Cerebellar cortex (tissue), 1 donor: ENCODE measurements at regions not wholly inside any gene's neighbourhood (a gene's known extent, or its start where the extent isn't known, plus 50 kb on each side); places are given as distances from the start of the nearest gene placed in this dataset.
A peak's percentile ranks its signal among the peaks of the same experiment; 100 is the strongest.
"Not testable (repeated sequence)": the region's sequence is repeated elsewhere in the genome, so short reads cannot be mapped to it uniquely, and the experiment has no call there.

Source experiments
- DNase-seq: peaks from one replicate; pipeline ENCODE4 v3.0.0-alpha.2; 2015; ENCODE audit warnings: low spot score

- no peak for DNase-seq
Measured at GRCh38 chr5:68021916-68022315, 193.6 kb upstream of the PIK3R1 start.

DNA sequence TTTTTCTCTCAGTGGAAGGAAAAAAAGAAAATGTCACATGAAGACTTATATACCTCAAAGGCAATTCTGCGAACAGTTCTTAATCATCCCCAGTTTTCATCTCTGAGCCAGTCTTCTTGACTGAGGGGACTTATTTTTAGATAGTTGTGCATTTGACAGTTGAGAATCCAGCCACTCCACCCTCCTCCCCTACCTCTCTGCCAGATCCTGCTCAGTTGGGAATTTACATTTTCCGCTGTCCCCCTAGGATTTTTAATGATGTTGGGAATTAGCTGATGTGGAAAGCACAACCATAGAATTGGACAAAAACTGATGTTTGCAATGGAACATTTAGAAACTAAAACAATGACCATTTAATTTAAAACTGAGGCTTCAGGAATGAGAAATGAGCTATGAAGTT lies 194.3 kb upstream of the PIK3R1 start:
- no peak for DNase-seq

GRCh38 chr5:68020461-68020969 lies 195.0 kb upstream of the PIK3R1 start:
- not testable (repeated sequence) for DNase-seq

DNA sequence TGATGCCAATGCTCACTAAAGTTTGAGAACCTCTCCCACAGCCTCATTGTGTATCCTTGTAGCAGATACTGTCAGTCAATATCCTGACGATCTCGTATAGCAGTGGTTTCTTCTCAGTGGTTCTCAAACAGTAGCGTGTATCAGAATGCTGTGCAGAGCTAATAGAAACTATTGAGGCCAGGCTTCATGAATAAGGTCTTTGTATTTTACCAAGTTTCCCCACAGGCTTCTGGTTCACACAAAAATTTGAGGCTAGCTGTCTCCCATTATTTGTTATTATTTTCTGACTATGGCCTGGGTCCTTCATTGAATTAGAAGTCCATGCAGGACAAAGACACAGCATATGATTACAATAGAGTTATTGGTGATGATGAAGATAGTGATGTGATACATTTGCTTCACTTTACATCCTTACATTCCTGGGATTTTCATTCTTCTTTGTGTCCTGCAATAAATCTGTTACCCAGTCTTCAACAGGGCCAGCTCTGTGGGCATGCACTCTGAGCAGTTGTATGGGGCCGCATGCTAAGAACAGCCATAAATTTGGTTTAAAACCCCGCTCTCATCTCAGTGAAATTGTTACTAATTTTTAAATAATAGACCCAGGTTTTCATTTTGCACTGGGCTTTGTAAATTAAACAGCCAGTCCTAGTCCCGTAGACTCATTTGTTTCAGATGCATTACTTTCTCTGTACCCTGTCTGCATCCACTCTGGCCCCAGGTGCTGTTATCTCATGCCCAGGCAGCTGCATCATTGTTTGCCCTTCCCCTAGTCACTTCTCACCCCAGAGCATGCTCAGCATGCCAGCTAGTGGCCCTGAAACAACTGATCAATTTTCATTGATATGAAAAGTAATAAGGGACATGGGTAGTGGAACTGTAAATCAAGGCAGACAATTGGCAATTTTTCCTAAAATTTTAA lies 199.9 kb upstream of the PIK3R1 start:
- no peak for DNase-seq

GRCh38 chr5:68012831-68013230 lies 202.7 kb upstream of the PIK3R1 start:
- no peak for DNase-seq

DNA sequence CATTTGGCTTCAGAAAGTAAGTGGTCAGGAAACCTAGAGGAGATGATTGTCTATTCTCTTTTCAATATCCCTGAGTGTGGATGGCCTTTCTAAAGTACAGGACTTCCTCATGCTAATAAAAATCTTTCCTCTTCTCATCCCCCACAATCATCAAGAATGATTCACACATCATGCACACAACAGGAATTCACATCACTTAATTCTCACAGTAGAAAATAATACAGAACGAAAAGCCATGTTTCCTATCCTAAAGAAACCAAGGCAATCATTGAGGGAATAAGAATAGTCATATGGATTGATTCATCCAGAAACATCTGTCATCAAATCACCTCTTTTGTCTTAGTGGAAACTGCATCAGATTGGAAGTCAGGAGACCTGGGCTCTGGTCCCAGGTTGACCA lies 203.1 kb upstream of the PIK3R1 start:
- no peak for DNase-seq

DNA sequence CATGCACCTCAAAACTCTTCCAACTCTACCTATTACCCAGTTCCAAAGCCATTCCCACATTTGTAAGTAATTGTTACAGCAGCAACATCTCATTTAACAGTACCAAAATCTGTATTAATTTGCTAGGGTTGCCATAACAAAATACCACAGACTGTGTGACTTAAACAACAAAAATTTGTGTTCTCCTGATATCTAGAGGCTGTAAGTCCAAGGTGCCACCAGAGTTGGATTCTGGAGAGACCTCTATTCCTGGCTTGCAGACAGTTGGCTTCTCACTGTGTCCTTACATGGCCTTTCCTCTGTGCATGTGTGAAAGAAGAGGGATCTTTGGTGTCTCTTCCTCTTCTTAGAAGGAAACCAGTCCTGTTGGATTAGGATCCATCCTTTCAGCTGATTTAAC lies 203.8 kb upstream of the PIK3R1 start:
- no peak for DNase-seq

GRCh38 chr5:68011259-68011760 lies 204.2 kb upstream of the PIK3R1 start:
- no peak for DNase-seq

DNA sequence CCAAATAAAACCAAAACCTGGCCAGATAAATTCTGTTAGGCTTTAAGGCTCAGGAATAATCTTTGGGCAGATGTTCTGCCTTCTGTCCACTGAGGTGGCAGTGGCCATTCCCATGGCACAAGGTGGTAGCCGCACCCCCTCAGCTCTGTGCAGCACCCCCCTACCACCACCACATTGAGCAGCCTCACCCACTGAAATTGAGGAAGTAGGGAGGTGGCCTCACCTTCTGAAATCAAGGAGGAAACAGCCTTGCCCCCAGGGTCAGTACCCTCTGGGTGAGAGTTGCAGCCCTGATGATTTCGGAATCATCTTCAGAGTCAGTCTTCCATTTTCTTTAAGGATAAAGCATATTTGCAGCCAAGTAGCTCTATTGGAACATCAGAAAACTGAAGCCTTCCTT lies 204.8 kb upstream of the PIK3R1 start:
- no peak for DNase-seq

- DNase-seq: no peak
Measured at GRCh38 chr5:68007451-68007850, 208.1 kb upstream of the PIK3R1 start.

GRCh38 chr5:68002836-68003235 lies 212.7 kb upstream of the PIK3R1 start:
- no peak for DNase-seq

- no peak for DNase-seq
Measured at GRCh38 chr5:68000805-68001204, 214.8 kb upstream of the PIK3R1 start.

DNA sequence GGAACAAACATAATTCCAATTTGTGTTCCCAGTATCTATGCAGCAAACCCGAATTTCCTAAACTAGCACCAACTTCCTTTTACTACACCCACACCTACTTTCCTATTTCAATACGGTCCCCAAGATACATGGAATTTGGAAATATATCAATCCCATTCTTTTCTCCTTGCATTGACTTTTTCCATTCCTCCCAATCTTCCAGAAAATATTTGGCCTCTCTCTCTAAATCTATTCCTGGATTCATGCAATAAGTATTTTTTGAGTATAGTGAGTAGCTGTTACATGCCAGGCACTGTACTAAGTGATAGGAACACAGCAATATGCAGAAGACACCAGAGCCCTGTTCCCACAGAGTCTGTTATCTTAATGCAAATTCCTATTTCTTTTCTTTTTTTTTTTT lies 216.2 kb upstream of the PIK3R1 start:
- no peak for DNase-seq

DNA sequence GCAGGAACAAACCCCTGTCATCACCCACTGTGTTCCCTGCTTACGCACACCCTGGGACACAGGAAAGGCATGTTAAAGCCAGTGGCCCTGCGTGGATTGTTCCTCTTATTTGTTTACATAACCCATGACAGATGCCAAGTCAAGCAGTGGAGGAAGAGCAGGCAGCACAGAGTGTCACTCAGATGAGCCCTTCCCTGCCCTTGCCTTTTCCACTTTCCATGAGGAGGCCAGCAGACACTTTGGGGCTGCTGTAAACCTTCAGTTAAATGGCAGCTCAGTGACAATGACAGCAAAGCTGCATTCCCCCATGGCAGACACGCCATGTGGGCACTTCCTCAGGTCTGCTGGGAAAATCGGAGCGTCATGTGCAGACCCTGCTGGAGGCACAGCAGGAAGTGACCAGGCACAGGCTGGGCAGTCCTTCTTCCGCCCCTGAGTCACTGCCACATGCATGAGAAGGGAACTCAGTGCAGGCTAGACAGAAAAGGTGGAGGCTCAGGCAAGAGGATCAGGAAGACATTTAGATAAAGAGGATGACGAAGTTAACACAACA lies 216.8 kb upstream of the PIK3R1 start:
- no peak for DNase-seq

DNA sequence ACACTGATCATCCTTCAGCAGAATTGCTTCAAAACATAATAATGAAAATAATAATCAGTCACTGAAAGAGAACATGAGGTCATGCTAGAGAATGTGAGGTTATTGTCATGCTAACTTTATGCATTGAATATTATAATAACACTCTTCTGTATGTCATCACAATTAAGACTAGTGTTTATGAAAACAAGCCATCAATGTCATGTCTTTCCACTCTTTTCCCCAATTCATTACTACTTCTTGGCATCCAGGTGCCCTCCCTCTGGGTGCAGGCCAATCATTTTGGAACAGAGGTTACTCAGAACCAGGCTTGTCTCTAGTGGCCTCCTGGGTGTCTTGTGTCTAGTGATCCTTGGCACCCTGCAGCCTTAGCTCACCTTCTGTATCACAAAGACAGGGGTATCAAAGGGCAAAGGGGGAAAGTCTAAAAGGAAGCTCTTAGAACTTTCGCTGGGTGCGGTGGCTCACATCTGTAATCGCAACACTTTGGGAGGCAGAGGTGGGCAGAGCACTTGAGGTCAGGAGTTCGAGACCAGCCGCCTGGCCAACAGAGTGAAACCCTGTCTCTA lies 217.6 kb upstream of the PIK3R1 start:
- no peak for DNase-seq

DNA sequence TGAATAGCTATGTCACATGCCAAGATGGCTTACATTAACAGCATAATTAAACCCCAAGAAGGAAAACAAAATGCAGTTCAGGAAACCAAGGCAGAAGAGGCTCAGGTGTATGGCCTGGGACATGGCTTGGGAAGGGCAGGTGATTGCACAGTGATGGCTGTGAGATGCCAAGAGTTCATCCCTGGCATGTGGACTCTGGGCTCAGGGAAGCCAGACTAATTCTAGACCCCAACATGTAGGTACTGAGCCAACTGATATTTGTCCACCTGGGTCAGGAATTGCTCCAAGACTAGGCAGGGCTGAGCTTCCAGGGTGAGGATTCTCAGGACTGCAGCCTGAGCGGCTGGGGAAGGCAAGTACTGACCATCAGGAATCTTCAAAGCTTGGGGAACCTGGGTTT lies 218.4 kb upstream of the PIK3R1 start:
- no peak for DNase-seq

DNA sequence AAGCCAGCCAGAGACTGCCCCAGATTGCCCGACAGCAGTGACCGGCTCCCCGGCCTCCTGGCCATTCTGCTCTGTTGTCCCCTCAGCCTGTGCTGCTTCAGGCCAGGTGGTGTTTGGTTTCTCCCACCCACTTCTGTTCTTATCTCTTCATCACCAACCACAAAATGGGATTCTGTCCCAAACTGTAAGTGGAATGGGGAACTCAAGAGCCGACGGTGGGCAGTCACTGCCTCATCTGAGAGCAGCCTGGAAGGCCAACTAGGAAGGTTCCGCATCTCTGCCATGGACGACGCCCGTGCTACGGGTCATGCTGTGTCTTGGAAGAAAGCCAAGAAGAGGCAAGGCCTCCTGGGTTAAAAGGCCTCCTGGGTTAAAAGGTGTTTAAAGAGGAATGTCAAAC lies 219.0 kb upstream of the PIK3R1 start:
- no peak for DNase-seq

- peak; percentile 21 for DNase-seq
Measured at GRCh38 chr5:67992923-67993322, 222.6 kb upstream of the PIK3R1 start.

- no peak for DNase-seq
Measured at GRCh38 chr5:67989456-67989855, 226.1 kb upstream of the PIK3R1 start.

GRCh38 chr5:67986761-67987160 lies 228.8 kb upstream of the PIK3R1 start:
- DNase-seq: no peak

DNA sequence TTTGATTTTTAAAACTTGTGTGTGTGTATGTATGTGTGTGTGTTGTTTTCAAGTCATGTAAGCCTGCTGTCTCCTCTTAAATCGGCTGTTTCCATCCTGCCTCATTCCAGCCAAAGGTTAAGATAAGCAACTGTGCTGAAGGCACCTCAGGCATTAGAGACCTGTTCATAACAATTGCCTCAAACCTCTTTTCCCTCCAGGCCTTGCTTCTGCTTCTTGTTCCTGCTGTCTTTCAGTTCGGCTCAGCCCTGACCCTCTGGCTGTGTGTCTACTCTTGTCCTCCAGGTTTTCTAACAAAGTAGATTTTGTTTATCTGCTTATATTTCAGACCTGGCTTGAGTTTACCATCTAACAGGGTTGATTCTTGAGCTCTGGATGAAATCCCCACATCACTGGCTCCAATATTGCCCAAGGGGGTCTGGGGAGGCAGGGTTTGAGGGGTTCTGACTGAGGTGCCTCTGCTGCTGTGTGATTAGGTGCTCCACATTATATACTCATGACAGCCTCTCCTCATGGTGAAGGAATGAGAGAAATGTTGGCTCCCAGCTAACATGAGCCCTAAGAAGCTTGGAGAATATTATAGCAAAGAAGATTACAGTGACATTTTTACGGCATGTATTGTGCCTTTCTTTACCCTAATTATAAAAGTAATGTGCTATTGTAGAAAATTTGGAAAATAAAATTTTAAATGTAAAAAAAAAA lies 229.7 kb upstream of the PIK3R1 start:
- no peak for DNase-seq

GRCh38 chr5:67984546-67984945 lies 231.0 kb upstream of the PIK3R1 start:
- DNase-seq: no peak
